MM.1S (cell line): ENCODE measurements at regions not wholly inside any gene's neighbourhood (a gene's known extent, or its start where the extent isn't known, plus 50 kb on each side); places are given as distances from the start of the nearest gene placed in this dataset.

Experiments
- CTCF ChIP-seq: fragments of 300-600 bp; sonication (generic); IDR thresholded peaks from 2 replicates; pipeline ENCODE4 v1.5.1; 2016; ENCODE audit warnings: antibody characterized with exemption, low read length, mixed read lengths
- EZH2 ChIP-seq: fragments of 300-600 bp; sonication (generic); optimal IDR thresholded peaks from 2 replicates; pipeline ENCODE3; 2017; ENCODE audit warnings: low read depth, mild to moderate bottlenecking, antibody characterized with exemption, low read length, mixed read lengths

DNA sequence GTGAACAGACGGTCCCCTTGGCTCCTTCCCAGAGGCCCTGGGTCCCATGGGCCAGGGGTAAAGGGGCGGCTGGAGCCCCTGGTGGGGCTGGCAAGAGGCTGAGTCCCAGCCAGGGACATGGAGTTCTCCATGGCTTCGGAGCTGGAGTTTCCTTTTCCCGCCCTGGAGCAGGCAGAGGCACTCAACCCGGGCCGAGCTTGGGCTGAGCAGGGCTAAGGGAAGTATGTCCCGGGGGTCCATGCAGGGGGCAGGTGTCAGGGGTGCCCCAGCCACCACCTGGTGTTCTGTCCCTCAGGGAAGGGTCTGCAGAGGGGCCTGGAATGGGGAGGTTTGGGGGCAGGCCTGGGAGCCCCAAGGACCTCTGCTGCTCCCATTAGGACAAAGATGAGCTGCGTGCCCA, 54.0 kb upstream of the TPM4 start:
- TF ChIP-seq EZH2 = no peak
- no peak for TF ChIP-seq CTCF
